AG10803 (cell line): ENCODE measurements at regions not wholly inside any gene's neighbourhood (a gene's known extent, or its start where the extent isn't known, plus 50 kb on each side); places are given as distances from the start of the nearest gene placed in this dataset.

ENCODE experiments used
- DNase-seq: peaks from one replicate; pipeline ENCODE4 v3.0.0; 2010; ENCODE audit warnings: low read depth
- H3K4me3 ChIP-seq: 2 replicates; pipeline ENCODE4 v1.5.1; 2011; ENCODE audit warnings: mild to moderate bottlenecking, low read length, control low read depth
- CTCF ChIP-seq: conservative IDR thresholded peaks from 2 replicates; pipeline ENCODE4 v1.5.1; 2011; ENCODE audit warnings: mild to moderate bottlenecking, low read length, control low read depth, inconsistent platforms

- TF ChIP-seq CTCF, result no peak
- H3K4me3 ChIP-seq, result no peak overlapping the region
- DNase-seq, result no peak
These were observed 266.0 kb downstream of the RAD51AP2 start for GRCh38 chr2:17252258-17252657.

DNA sequence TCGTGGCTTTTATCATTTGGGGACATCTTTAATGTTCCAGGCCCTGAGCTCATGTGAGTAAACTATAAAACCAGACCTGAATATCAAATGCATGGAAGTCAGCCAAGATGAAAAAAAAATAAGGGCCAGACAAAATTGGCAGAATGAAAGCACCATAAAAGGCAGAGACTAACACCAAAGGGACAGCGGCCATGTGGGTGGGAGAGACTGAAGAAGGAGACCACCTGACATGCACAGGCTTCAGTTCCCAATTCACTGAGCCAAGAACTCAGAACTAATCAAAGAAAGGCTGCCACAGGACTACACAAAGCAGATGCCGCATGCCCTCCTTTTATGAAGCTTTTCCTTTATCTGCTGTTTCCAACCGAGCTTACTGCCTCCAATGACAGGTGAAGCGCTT lies 267.1 kb downstream of the RAD51AP2 start:
- DNase-seq, result no peak
- no peak for TF ChIP-seq CTCF
- H3K4me3 ChIP-seq, result no peak overlapping the region

GRCh38 chr2:17249249-17249648 lies 269.0 kb downstream of the RAD51AP2 start:
- no peak for TF ChIP-seq CTCF
- no peak for DNase-seq
- H3K4me3 ChIP-seq, result no peak overlapping the region

- no peak overlapping the region for H3K4me3 ChIP-seq
- TF ChIP-seq CTCF, result no peak
- no peak for DNase-seq
These were observed 272.3 kb downstream of the RAD51AP2 start for GRCh38 chr2:17245906-17246305.

GRCh38 chr2:17242813-17243485 lies 275.3 kb downstream of the RAD51AP2 start:
- DNase-seq, result no peak
- no peak overlapping the region for H3K4me3 ChIP-seq
- TF ChIP-seq CTCF, result no peak

DNA sequence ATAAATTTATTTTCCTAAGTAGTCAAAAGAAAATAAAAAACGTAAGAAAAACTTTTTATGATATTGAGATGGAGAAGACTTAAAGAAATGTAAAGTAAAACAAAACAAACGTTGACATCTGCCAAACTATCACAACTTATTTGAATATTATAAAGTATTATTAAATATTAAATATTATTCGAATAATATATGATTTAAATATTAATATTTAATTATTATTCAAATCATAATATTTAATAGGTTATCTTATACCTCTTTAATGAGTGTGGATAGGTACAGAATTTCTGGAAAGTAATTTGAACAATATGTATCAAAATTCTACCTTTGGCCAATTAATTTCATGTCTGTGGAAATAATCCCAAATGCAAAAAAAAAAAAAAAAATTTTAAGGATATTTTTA lies 278.7 kb downstream of the RAD51AP2 start:
- no peak for TF ChIP-seq CTCF
- DNase-seq, result no peak
- H3K4me3 ChIP-seq, result no peak overlapping the region

DNA sequence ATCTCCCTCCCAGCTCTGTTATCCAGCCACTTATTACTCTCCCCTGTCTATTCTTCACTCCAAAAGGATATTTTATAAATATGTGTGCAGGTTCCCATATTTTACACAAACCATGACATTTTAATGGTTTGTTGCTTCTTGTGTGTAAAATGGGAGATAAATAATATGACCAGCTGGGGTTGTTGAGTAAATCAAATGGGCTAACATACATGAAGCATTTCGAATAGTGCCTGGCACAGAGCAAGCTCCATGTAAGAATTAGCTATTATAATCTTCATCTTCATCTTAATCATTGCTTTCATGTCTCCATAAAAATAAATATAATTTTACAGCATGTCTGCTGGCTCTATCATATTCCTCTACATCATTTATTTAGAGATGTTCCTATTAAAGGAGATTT lies 283.1 kb downstream of the RAD51AP2 start:
- no peak for TF ChIP-seq CTCF

More for the DNA sequence above, 283.1 kb downstream of the RAD51AP2 start:
- DNase-seq, result no peak
- no peak overlapping the region for H3K4me3 ChIP-seq
